ENCODE measurements at regions not wholly inside any gene's neighbourhood (a gene's known extent, or its start where the extent isn't known, plus 50 kb on each side); places are given as distances from the start of the nearest gene placed in this dataset.
A peak's percentile ranks its signal among the peaks of the same experiment; 100 is the strongest.

GRCh38 chr20:53711333-53712211 lies 117.9 kb upstream of the ZNF217 start:
- TF ChIP-seq RAD21 (IDR thresholded peaks at IDR 0.05) (peak; percentile 4 to 29), RXRA (IDR thresholded peaks at IDR 0.05) (peak; percentile 64 to 74), FOXA1 (IDR thresholded peaks at IDR 0.05) (no peak), SP1 (IDR thresholded peaks at IDR 0.05) (peak; percentile 50), CTCF (IDR thresholded peaks at IDR 0.05; ENCODE audit: low read depth, low read length, missing input control) (no peak), HNF4A (conservative IDR thresholded peaks at IDR 0.05) (peak; percentile 27 to 57), ATF3 (IDR thresholded peaks at IDR 0.05) (peak; percentile 1), YY1 (IDR thresholded peaks at IDR 0.05) (peak; percentile 83), EGR1 (IDR thresholded peaks at IDR 0.05; ENCODE audit: low read depth in 2 of 2) (no peak), HNF4G (IDR thresholded peaks at IDR 0.05) (no peak), NR2F2 (IDR thresholded peaks at IDR 0.05) (peak; percentile 58), REST (IDR thresholded peaks at IDR 0.05) (peak; percentile 31), MAX (IDR thresholded peaks at IDR 0.05) (peak; percentile 82)
- peaks cover 14 to 38% (median 26%) of the 10 kb centered on the region in 4 donors for H3K4me1 ChIP-seq (ENCODE audit: control insufficient read depth in 4 of 4, insufficient read depth in 4 of 4, low read length in 3 of 4)
- H3K27me3 ChIP-seq (ENCODE audit: control insufficient read depth in 4 of 4, insufficient read depth in 4 of 4, low read length in 3 of 4): no peaks in the 10 kb centered on the region
- H3K27ac ChIP-seq (ENCODE audit: low read depth in 1 of 2, low read length in 2 of 2): peak overlapping the region; percentile 80 to 92
- WGBS: 54% methylated on average over 11 of the region's 11 CpGs
- no peak overlapping the region for H3K4me3 ChIP-seq (ENCODE audit: low read depth in 1 of 3, low read length in 3 of 3)
- H3K9me3 ChIP-seq (ENCODE audit: control insufficient read depth in 4 of 4, low read length in 3 of 4): no peaks in the 10 kb centered on the region
- DNase-seq (ENCODE audit: low spot score): no peak
- peak overlapping the region; percentile 5 to 50 for H3K9ac ChIP-seq (ENCODE audit: low read depth in 1 of 2, low read length in 2 of 2)
- no peaks in the 10 kb centered on the region for H3K36me3 ChIP-seq (ENCODE audit: control insufficient read depth in 4 of 4, insufficient read depth in 3 of 4, low read depth in 1 of 4, low read length in 3 of 4)

- peaks cover 14 to 34% (median 23%) of the 10 kb centered on the region in 4 donors for H3K4me1 ChIP-seq (ENCODE audit: control insufficient read depth in 4 of 4, insufficient read depth in 4 of 4, low read length in 3 of 4)
- DNase-seq (ENCODE audit: low spot score): no peak
- H3K4me3 ChIP-seq (ENCODE audit: low read depth in 1 of 3, low read length in 3 of 3): no peak overlapping the region
- peak overlapping the region in 1 of 2 donors; percentile 51 for H3K27ac ChIP-seq (ENCODE audit: low read depth in 1 of 2, low read length in 2 of 2)
- H3K9me3 ChIP-seq (ENCODE audit: control insufficient read depth in 4 of 4, low read length in 3 of 4): no peaks in the 10 kb centered on the region
- WGBS: 69% methylated on average over 6 of the region's 6 CpGs
- H3K36me3 ChIP-seq (ENCODE audit: control insufficient read depth in 4 of 4, insufficient read depth in 3 of 4, low read depth in 1 of 4, low read length in 3 of 4): no peaks in the 10 kb centered on the region
- H3K9ac ChIP-seq (ENCODE audit: low read depth in 1 of 2, low read length in 2 of 2): no peak overlapping the region
- H3K27me3 ChIP-seq (ENCODE audit: control insufficient read depth in 4 of 4, insufficient read depth in 4 of 4, low read length in 3 of 4): no peaks in the 10 kb centered on the region
- TF ChIP-seq FOXA2 (IDR thresholded peaks at IDR 0.05) (no peak), EGR1 (IDR thresholded peaks at IDR 0.05; ENCODE audit: low read depth in 2 of 2) (no peak), ATF3 (IDR thresholded peaks at IDR 0.05) (no peak), CTCF (IDR thresholded peaks at IDR 0.05; ENCODE audit: low read depth, low read length, missing input control) (no peak), GABPA (IDR thresholded peaks at IDR 0.05 in 1 of 2, conservative IDR thresholded peaks at IDR 0.05 in 1 of 2) (no peak), SP1 (IDR thresholded peaks at IDR 0.05) (no peak), REST (IDR thresholded peaks at IDR 0.05) (no peak), HNF4A (conservative IDR thresholded peaks at IDR 0.05) (no peak), NR2F2 (IDR thresholded peaks at IDR 0.05) (no peak), JUND (IDR thresholded peaks at IDR 0.05) (no peak), RXRA (IDR thresholded peaks at IDR 0.05) (no peak)
Observed at GRCh38 chr20:53708129-53708968, 114.7 kb upstream of the ZNF217 start.

Measured in liver (tissue), 8 donors.